ENCODE measurements at regions not wholly inside any gene's neighbourhood (a gene's known extent, or its start where the extent isn't known, plus 50 kb on each side); places are given as distances from the start of the nearest gene placed in this dataset.

GRCh38 chr18:57991552-57991951, 52.5 kb upstream of the NEDD4L start:
- no peak for DNase-seq

- DNase-seq = no peak
Measured at GRCh38 chr18:57989536-57989935, 54.5 kb upstream of the NEDD4L start.

GRCh38 chr18:57984490-57985115, 59.4 kb upstream of the NEDD4L start:
- peak; percentile 92 for DNase-seq

GRCh38 chr18:57983965-57984364, 60.1 kb upstream of the NEDD4L start:
- no peak for DNase-seq

- no peak for DNase-seq
Measured at GRCh38 chr18:57983472-57983871, 60.6 kb upstream of the NEDD4L start.

- no peak for DNase-seq
Measured at GRCh38 chr18:57982372-57983021, 61.5 kb upstream of the NEDD4L start.

- no peak for DNase-seq
Measured at GRCh38 chr18:57981308-57982028, 62.6 kb upstream of the NEDD4L start.

GRCh38 chr18:57980573-57981307, 63.3 kb upstream of the NEDD4L start:
- peak; percentile 84 for DNase-seq

GRCh38 chr18:57976230-57976773, 67.7 kb upstream of the NEDD4L start:
- DNase-seq = no peak

GRCh38 chr18:57975805-57976204, 68.2 kb upstream of the NEDD4L start:
- DNase-seq = no peak

- no peak for DNase-seq
Measured at GRCh38 chr18:57974585-57975265, 69.3 kb upstream of the NEDD4L start.

GRCh38 chr18:57973889-57974288, 70.1 kb upstream of the NEDD4L start:
- DNase-seq = no peak

- DNase-seq = no peak
Measured at GRCh38 chr18:57970356-57971095, 73.5 kb upstream of the NEDD4L start.

- no peak for DNase-seq
Measured at GRCh38 chr18:57969824-57970223, 74.2 kb upstream of the NEDD4L start.

GRCh38 chr18:57965246-57965645, 78.8 kb upstream of the NEDD4L start:
- DNase-seq = no peak

GRCh38 chr18:57961876-57962505, 82.0 kb upstream of the NEDD4L start:
- no peak for DNase-seq

GRCh38 chr18:57961411-57961810, 82.6 kb upstream of the NEDD4L start:
- DNase-seq = no peak

GRCh38 chr18:57959278-57959677, 84.7 kb upstream of the NEDD4L start:
- DNase-seq = peak; percentile 8

- no peak for DNase-seq
Measured at GRCh38 chr18:57957210-57957609, 86.8 kb upstream of the NEDD4L start.

GRCh38 chr18:57956491-57956890, 87.5 kb upstream of the NEDD4L start:
- no peak for DNase-seq

- no peak for DNase-seq
Measured at GRCh38 chr18:57954935-57955334, 89.1 kb upstream of the NEDD4L start.
